ENCODE measurements at regions not wholly inside any gene's neighbourhood (a gene's known extent, or its start where the extent isn't known, plus 50 kb on each side); places are given as distances from the start of the nearest gene placed in this dataset.
A peak's percentile ranks its signal among the peaks of the same experiment; 100 is the strongest.

GRCh38 chrX:43581888-43582539, 74.1 kb upstream of the MAOA start:
- Histone ChIP-seq H3K36me3 (ENCODE audit: control insufficient read depth, insufficient read depth, low read length) (no peaks in the 10 kb centered on the region), H3K9ac (ENCODE audit: low read length) (no peak overlapping the region), H3K9me3 (ENCODE audit: control insufficient read depth, low read length) (no peaks in the 10 kb centered on the region), H3K4me1 (ENCODE audit: control insufficient read depth, insufficient read depth, low read length) (peaks cover 11% of the 10 kb centered on the region), H3K4me3 (ENCODE audit: low read length) (no peak overlapping the region), H3K27me3 (ENCODE audit: control insufficient read depth, insufficient read depth, low read length) (no peaks in the 10 kb centered on the region)

DNA sequence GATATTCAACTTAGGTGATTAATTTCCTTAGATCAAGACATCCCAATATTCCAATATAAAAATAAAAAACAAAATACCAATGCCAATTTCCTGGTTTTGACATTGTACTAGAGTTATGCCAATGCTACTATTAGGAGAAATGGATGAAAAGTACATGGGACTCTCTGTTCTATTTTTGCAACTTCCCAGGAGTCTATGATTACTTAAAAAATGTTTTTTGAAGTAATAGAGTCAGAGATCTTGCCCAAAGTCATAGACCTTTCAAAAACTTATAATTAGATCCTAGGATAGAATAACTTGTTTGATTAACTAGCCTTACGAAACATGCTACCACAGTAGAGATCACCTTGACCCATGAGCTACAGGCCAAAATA, 73.6 kb upstream of the MAOA start:
- no peaks in the 10 kb centered on the region for H3K27me3 ChIP-seq (ENCODE audit: control insufficient read depth, insufficient read depth, low read length)
- H3K9me3 ChIP-seq (ENCODE audit: control insufficient read depth, low read length): no peaks in the 10 kb centered on the region
- no peak overlapping the region for H3K9ac ChIP-seq (ENCODE audit: low read length)
- H3K4me3 ChIP-seq (ENCODE audit: low read length): no peak overlapping the region
- no peaks in the 10 kb centered on the region for H3K36me3 ChIP-seq (ENCODE audit: control insufficient read depth, insufficient read depth, low read length)
- H3K4me1 ChIP-seq (ENCODE audit: control insufficient read depth, insufficient read depth, low read length): peaks cover 11% of the 10 kb centered on the region

DNA sequence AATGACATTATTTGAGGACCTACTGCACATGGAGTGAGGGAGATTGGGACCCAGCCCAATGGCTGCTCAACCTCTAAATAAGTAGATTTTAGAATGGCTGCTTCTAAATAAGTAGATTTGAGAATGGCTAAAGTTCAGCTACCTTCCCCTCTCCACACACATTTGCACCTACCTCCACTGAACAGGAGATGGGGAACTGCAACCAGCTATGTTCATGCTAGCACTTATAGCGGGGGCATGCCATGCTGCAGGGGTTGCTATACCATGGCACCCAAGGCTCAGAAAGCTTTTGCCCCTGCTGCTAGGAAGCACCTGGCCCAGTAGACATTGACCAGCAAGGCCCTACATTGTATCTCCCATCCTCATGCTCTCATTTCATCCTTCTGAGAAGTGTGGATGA, 70.2 kb upstream of the MAOA start:
- Histone ChIP-seq H3K27me3 (ENCODE audit: control insufficient read depth, insufficient read depth, low read length) (no peaks in the 10 kb centered on the region), H3K36me3 (ENCODE audit: control insufficient read depth, insufficient read depth, low read length) (no peaks in the 10 kb centered on the region), H3K4me1 (ENCODE audit: control insufficient read depth, insufficient read depth, low read length) (peaks cover 20% of the 10 kb centered on the region), H3K9me3 (ENCODE audit: control insufficient read depth, low read length) (no peaks in the 10 kb centered on the region), H3K4me3 (ENCODE audit: low read length) (no peak overlapping the region), H3K9ac (ENCODE audit: low read length) (no peak overlapping the region)

GRCh38 chrX:43586830-43587229, 69.3 kb upstream of the MAOA start:
- H3K9ac ChIP-seq (ENCODE audit: low read length): no peak overlapping the region
- no peaks in the 10 kb centered on the region for H3K9me3 ChIP-seq (ENCODE audit: control insufficient read depth, low read length)
- H3K4me3 ChIP-seq (ENCODE audit: low read length): no peak overlapping the region
- no peaks in the 10 kb centered on the region for H3K27me3 ChIP-seq (ENCODE audit: control insufficient read depth, insufficient read depth, low read length)
- H3K36me3 ChIP-seq (ENCODE audit: control insufficient read depth, insufficient read depth, low read length): no peaks in the 10 kb centered on the region
- H3K4me1 ChIP-seq (ENCODE audit: control insufficient read depth, insufficient read depth, low read length): peaks cover 20% of the 10 kb centered on the region

- Histone ChIP-seq H3K9me3 (ENCODE audit: control insufficient read depth, low read length) (no peaks in the 10 kb centered on the region), H3K4me3 (ENCODE audit: low read length) (no peak overlapping the region), H3K4me1 (ENCODE audit: control insufficient read depth, insufficient read depth, low read length) (peaks cover 17% of the 10 kb centered on the region), H3K27me3 (ENCODE audit: control insufficient read depth, insufficient read depth, low read length) (no peaks in the 10 kb centered on the region), H3K9ac (ENCODE audit: low read length) (peak overlapping the region; percentile 31), H3K36me3 (ENCODE audit: control insufficient read depth, insufficient read depth, low read length) (no peaks in the 10 kb centered on the region)
These were observed 66.4 kb upstream of the MAOA start for GRCh38 chrX:43589735-43590134.

GRCh38 chrX:43590150-43590549, 65.9 kb upstream of the MAOA start:
- H3K9me3 ChIP-seq (ENCODE audit: control insufficient read depth, low read length): no peaks in the 10 kb centered on the region
- H3K36me3 ChIP-seq (ENCODE audit: control insufficient read depth, insufficient read depth, low read length): no peaks in the 10 kb centered on the region
- H3K4me1 ChIP-seq (ENCODE audit: control insufficient read depth, insufficient read depth, low read length): peaks cover 17% of the 10 kb centered on the region
- peak overlapping the region; percentile 31 for H3K9ac ChIP-seq (ENCODE audit: low read length)
- no peak overlapping the region for H3K4me3 ChIP-seq (ENCODE audit: low read length)
- H3K27me3 ChIP-seq (ENCODE audit: control insufficient read depth, insufficient read depth, low read length): no peaks in the 10 kb centered on the region

- Histone ChIP-seq H3K4me1 (ENCODE audit: control insufficient read depth, insufficient read depth, low read length) (peaks cover 9% of the 10 kb centered on the region), H3K4me3 (ENCODE audit: low read length) (no peak overlapping the region), H3K36me3 (ENCODE audit: control insufficient read depth, insufficient read depth, low read length) (no peaks in the 10 kb centered on the region), H3K9ac (ENCODE audit: low read length) (no peak overlapping the region), H3K9me3 (ENCODE audit: control insufficient read depth, low read length) (no peaks in the 10 kb centered on the region), H3K27me3 (ENCODE audit: control insufficient read depth, insufficient read depth, low read length) (no peaks in the 10 kb centered on the region)
These were observed 63.5 kb upstream of the MAOA start for GRCh38 chrX:43592597-43592996.

DNA sequence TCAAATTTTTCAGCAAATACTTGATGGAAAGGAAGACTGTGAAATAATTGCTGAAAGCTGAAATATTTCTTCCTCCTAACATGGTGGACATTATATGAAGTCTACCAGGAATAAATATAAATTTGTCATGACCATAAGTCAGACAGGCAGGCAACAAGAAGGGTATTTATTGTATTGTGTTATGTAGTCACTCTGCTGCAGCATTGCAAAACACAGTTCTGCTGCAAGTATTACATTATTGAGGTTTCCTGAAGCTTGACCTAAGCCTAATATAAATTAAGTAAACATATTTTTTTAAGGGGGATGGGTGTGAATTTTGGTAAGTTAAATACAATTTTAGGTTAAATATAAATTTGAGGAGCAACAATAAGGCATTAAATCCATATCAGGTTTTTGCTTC, 60.2 kb upstream of the MAOA start:
- H3K27me3 ChIP-seq (ENCODE audit: control insufficient read depth, insufficient read depth, low read length): no peaks in the 10 kb centered on the region
- no peaks in the 10 kb centered on the region for H3K9me3 ChIP-seq (ENCODE audit: control insufficient read depth, low read length)
- no peak overlapping the region for H3K4me3 ChIP-seq (ENCODE audit: low read length)
- H3K4me1 ChIP-seq (ENCODE audit: control insufficient read depth, insufficient read depth, low read length): no peaks in the 10 kb centered on the region
- no peak overlapping the region for H3K9ac ChIP-seq (ENCODE audit: low read length)
- no peaks in the 10 kb centered on the region for H3K36me3 ChIP-seq (ENCODE audit: control insufficient read depth, insufficient read depth, low read length)

GRCh38 chrX:43604753-43605152, 51.3 kb upstream of the MAOA start:
- H3K9ac ChIP-seq (ENCODE audit: low read length): no peak overlapping the region
- no peak overlapping the region for H3K4me3 ChIP-seq (ENCODE audit: low read length)
- H3K9me3 ChIP-seq (ENCODE audit: control insufficient read depth, low read length): no peaks in the 10 kb centered on the region
- H3K27me3 ChIP-seq (ENCODE audit: control insufficient read depth, insufficient read depth, low read length): no peaks in the 10 kb centered on the region
- H3K36me3 ChIP-seq (ENCODE audit: control insufficient read depth, insufficient read depth, low read length): no peaks in the 10 kb centered on the region
- H3K4me1 ChIP-seq (ENCODE audit: control insufficient read depth, insufficient read depth, low read length): no peaks in the 10 kb centered on the region

DNA sequence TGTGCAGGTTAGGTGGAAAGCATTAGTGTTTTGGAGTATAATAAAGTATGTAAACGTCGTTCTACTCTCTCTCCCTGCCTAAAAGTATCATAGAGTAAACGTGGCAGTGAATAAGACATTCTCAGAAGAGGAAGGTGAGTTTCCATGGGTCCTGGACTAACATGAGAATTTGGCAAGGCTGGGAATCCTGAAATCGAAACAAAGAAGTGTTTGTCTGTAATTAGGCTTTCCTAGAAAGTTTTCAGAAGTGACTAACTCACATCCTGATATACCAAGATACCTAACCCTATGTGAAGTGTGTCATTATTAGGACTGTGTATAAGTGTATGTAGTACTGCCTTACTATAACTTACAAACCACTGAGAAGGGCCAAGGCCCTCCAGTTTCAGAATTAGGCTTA, 50.7 kb upstream of the MAOA start:
- no peak overlapping the region for H3K9ac ChIP-seq (ENCODE audit: low read length)
- H3K27me3 ChIP-seq (ENCODE audit: control insufficient read depth, insufficient read depth, low read length): no peaks in the 10 kb centered on the region
- H3K9me3 ChIP-seq (ENCODE audit: control insufficient read depth, low read length): no peaks in the 10 kb centered on the region
- no peak overlapping the region for H3K4me3 ChIP-seq (ENCODE audit: low read length)
- no peaks in the 10 kb centered on the region for H3K36me3 ChIP-seq (ENCODE audit: control insufficient read depth, insufficient read depth, low read length)
- no peaks in the 10 kb centered on the region for H3K4me1 ChIP-seq (ENCODE audit: control insufficient read depth, insufficient read depth, low read length)
